ENCODE measurements at regions not wholly inside any gene's neighbourhood (a gene's known extent, or its start where the extent isn't known, plus 50 kb on each side); places are given as distances from the start of the nearest gene placed in this dataset.
A peak's percentile ranks its signal among the peaks of the same experiment; 100 is the strongest.

DNA sequence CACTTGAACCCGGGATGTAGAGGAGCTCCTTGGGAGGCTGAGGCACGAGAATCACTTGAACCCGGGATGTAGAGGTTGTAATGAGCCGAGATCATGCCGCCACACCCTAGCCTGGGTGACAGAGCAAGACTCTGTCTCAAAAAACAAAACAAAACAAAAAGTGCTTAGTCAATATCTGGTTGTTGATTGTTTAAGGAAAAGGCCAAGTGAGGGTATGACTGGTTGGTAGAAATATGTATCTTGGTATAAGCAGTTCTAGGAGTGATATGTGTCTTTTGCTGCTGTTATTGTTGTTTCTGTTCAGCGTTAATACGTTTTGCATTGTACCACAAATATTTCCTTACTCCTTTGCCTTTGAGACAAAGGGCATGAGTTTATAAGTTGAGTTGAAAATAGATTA is 210.7 kb upstream of the DMRT1 start:
- H3K36me3 ChIP-seq (ENCODE audit: control insufficient read depth in 2 of 2, insufficient read depth in 2 of 2, low read length in 1 of 2), result no peaks in the 10 kb centered on the region
- no peaks in the 10 kb centered on the region for H3K27me3 ChIP-seq (ENCODE audit: control insufficient read depth in 1 of 2, insufficient read depth in 2 of 2, low read length in 2 of 2)
- H3K4me1 ChIP-seq (ENCODE audit: control insufficient read depth in 2 of 2, insufficient read depth in 2 of 2, low read length in 1 of 2), result no peaks in the 10 kb centered on the region
- WGBS, 2 donors, result 88 to 91% methylated on average over 7 of the region's 7 CpGs
- H3K4me3 ChIP-seq (ENCODE audit: low read depth in 1 of 2, low read length in 2 of 2), result no peak overlapping the region
- H3K27ac ChIP-seq (ENCODE audit: low read depth in 2 of 2, low read length in 1 of 2), result no peak overlapping the region
- H3K9me3 ChIP-seq (ENCODE audit: control insufficient read depth in 2 of 2, insufficient read depth in 1 of 2, low read depth in 1 of 2, low read length in 1 of 2), result no peaks in the 10 kb centered on the region

DNA sequence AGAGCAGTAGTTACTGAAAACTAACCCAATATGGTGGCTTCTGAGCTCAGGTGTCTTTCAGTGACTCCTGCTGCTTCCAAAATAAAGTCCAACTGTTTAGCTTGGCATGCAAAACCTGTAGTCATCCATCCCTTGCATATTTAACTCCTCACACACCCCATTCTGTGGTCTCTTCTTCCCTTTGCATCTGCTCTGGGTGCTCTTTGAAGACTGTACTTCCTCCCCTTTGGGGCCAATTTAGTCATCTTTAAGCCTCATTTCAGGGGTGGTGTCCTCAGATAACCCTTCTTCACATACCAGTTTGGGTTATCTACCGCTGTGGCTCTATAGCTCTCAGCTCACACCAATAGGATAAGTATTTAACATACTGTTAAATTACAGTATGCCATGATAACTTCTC is 209.9 kb upstream of the DMRT1 start:
- 64 to 73% methylated on average over 1 of the region's 1 CpG for WGBS, 2 donors
- H3K27ac ChIP-seq (ENCODE audit: low read depth in 2 of 2, low read length in 1 of 2), result no peak overlapping the region
- H3K36me3 ChIP-seq (ENCODE audit: control insufficient read depth in 2 of 2, insufficient read depth in 2 of 2, low read length in 1 of 2), result no peaks in the 10 kb centered on the region

DNA sequence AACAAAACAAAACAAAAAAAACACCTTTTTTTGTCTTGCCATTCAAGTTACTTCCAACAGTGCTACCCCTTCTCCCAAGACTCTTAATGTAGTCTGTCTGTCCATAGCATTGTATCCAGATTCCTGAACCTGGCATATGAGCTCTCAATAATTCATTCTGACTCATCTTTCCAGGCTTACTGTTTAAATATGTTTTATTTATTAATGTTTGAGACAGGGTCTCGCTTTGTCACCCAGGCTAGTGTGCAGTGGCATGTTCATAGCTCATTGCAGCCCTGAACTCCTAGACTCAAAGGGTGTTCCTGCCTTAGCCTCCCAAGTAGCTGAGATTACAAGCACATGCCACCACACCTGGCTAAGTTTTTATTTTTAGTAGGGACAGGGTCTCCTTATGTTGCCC is 208.0 kb upstream of the DMRT1 start:
- Histone ChIP-seq H3K27me3 (ENCODE audit: control insufficient read depth in 1 of 2, insufficient read depth in 2 of 2, low read length in 2 of 2) (no peaks in the 10 kb centered on the region), H3K36me3 (ENCODE audit: control insufficient read depth in 2 of 2, insufficient read depth in 2 of 2, low read length in 1 of 2) (no peaks in the 10 kb centered on the region), H3K27ac (ENCODE audit: low read depth in 2 of 2, low read length in 1 of 2) (no peak overlapping the region), H3K4me1 (ENCODE audit: control insufficient read depth in 2 of 2, insufficient read depth in 2 of 2, low read length in 1 of 2) (no peaks in the 10 kb centered on the region), H3K9me3 (ENCODE audit: control insufficient read depth in 2 of 2, insufficient read depth in 1 of 2, low read depth in 1 of 2, low read length in 1 of 2) (no peaks in the 10 kb centered on the region), H3K4me3 (ENCODE audit: low read depth in 1 of 2, low read length in 2 of 2) (no peak overlapping the region)
- WGBS, 2 donors, result 93 to 95% methylated on average over 1 of the region's 1 CpG

More for the DNA sequence above, 209.9 kb upstream of the DMRT1 start:
- Histone ChIP-seq H3K9me3 (ENCODE audit: control insufficient read depth in 2 of 2, insufficient read depth in 1 of 2, low read depth in 1 of 2, low read length in 1 of 2) (no peaks in the 10 kb centered on the region), H3K4me1 (ENCODE audit: control insufficient read depth in 2 of 2, insufficient read depth in 2 of 2, low read length in 1 of 2) (no peaks in the 10 kb centered on the region), H3K4me3 (ENCODE audit: low read depth in 1 of 2, low read length in 2 of 2) (no peak overlapping the region), H3K27me3 (ENCODE audit: control insufficient read depth in 1 of 2, insufficient read depth in 2 of 2, low read length in 2 of 2) (no peaks in the 10 kb centered on the region)

DNA sequence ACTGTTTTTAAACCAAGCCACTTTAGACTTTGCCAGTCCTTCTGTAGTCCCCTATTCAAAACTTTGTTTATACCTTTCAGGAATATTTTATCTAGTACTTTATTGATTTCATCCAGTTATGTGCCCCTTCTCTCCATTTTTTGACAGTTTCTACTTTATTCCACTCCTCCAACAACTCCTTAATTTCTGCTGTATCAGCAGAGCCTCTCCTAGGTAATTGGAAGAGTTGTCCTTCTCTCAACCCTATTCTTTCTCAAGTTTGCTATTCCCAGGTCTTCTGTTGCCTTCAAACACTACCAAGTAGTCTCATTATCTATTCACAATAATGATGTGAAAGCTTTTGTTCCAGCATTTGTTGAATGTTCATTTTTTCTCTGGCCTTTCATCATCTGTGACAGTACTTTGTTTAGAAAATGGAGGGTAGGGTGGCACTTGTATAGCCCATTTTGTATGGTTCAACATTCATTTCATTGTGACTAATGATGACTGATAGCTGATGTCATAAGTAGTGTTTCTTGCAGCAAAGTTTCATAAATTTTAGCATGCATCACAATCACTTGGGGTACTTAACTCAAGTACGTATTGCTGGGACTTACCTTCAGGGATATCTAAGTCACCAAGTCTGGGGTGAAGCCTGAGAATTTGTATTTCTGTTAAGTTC is 204.4 kb upstream of the DMRT1 start:
- Histone ChIP-seq H3K27ac (ENCODE audit: low read depth in 2 of 2, low read length in 1 of 2) (no peak overlapping the region), H3K9me3 (ENCODE audit: control insufficient read depth in 2 of 2, insufficient read depth in 1 of 2, low read depth in 1 of 2, low read length in 1 of 2) (no peaks in the 10 kb centered on the region), H3K27me3 (ENCODE audit: control insufficient read depth in 1 of 2, insufficient read depth in 2 of 2, low read length in 2 of 2) (no peaks in the 10 kb centered on the region), H3K36me3 (ENCODE audit: control insufficient read depth in 2 of 2, insufficient read depth in 2 of 2, low read length in 1 of 2) (no peaks in the 10 kb centered on the region), H3K4me1 (ENCODE audit: control insufficient read depth in 2 of 2, insufficient read depth in 2 of 2, low read length in 1 of 2) (no peaks in the 10 kb centered on the region), H3K4me3 (ENCODE audit: low read depth in 1 of 2, low read length in 2 of 2) (no peak overlapping the region)
- WGBS, 2 donors, result 86 to 96% methylated on average over 1 of the region's 1 CpG

DNA sequence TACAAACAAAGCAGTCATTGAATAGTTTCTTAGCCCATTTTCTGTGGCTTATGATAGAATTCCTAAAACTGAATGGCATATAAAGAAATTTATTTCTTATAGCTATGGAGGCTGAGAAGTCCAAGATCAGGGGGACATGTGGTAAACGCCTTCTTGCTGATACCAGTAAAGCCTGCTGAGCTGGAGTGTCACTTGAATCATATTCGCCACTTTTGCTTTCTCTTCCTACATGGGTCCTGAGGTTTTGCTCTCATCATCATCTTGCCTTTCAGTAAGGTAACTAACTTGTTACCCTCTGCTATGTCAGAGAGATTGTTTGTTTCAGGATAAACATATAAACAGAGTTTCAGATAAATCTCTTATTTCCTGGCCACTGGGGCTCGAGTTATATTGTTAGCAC is 203.3 kb upstream of the DMRT1 start:
- Histone ChIP-seq H3K27ac (ENCODE audit: low read depth in 2 of 2, low read length in 1 of 2) (no peak overlapping the region), H3K4me1 (ENCODE audit: control insufficient read depth in 2 of 2, insufficient read depth in 2 of 2, low read length in 1 of 2) (no peaks in the 10 kb centered on the region), H3K36me3 (ENCODE audit: control insufficient read depth in 2 of 2, insufficient read depth in 2 of 2, low read length in 1 of 2) (no peaks in the 10 kb centered on the region), H3K4me3 (ENCODE audit: low read depth in 1 of 2, low read length in 2 of 2) (no peak overlapping the region), H3K9me3 (ENCODE audit: control insufficient read depth in 2 of 2, insufficient read depth in 1 of 2, low read depth in 1 of 2, low read length in 1 of 2) (no peaks in the 10 kb centered on the region), H3K27me3 (ENCODE audit: control insufficient read depth in 1 of 2, insufficient read depth in 2 of 2, low read length in 2 of 2) (no peaks in the 10 kb centered on the region)
- WGBS, 2 donors, result 73 to 82% methylated on average over 3 of the region's 3 CpGs

DNA sequence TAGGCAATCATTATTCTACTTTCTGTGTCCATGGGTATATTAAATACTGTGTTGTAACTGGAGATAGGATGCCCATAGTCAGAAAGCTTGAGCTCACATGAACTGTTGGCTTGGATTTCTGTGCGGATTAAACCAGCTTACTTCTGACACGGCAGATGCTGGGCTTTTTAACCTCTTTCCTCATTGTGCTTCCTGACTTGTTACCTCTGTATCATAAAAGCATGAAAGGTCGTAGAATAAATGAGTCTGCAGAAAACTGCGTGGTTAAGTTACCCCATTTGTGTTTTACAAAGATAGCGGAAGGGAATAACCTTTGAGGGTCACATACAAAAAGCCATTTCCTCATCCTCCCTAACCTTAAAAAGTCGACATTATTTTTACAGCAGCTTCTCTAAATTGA is 199.5 kb upstream of the DMRT1 start:
- Histone ChIP-seq H3K4me3 (ENCODE audit: low read depth in 1 of 2, low read length in 2 of 2) (no peak overlapping the region), H3K9me3 (ENCODE audit: control insufficient read depth in 2 of 2, insufficient read depth in 1 of 2, low read depth in 1 of 2, low read length in 1 of 2) (no peaks in the 10 kb centered on the region), H3K27ac (ENCODE audit: low read depth in 2 of 2, low read length in 1 of 2) (no peak overlapping the region), H3K4me1 (ENCODE audit: control insufficient read depth in 2 of 2, insufficient read depth in 2 of 2, low read length in 1 of 2) (no peaks in the 10 kb centered on the region), H3K27me3 (ENCODE audit: control insufficient read depth in 1 of 2, insufficient read depth in 2 of 2, low read length in 2 of 2) (no peaks in the 10 kb centered on the region), H3K36me3 (ENCODE audit: control insufficient read depth in 2 of 2, insufficient read depth in 2 of 2, low read length in 1 of 2) (no peaks in the 10 kb centered on the region)
- 33 to 38% methylated on average over 6 of the region's 6 CpGs for WGBS, 2 donors

DNA sequence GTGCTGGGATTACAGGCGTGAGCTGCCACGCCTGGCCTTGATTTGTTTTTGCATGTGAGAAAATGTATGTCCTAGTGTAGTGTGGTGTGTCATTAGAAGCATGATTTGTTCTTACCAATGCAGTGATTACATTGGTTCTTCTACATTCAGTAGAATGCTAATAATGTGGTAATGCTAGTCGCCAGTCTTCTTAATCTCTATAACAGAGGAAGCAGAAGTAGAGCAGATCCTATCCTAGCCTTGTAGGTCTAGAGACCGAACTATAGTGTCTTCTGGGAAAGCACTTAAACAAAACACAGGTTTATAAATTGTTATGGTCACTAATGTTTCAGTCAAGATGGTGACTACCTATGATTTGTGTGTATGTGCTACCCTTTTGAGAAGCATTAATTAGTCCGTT is 197.5 kb upstream of the DMRT1 start:
- 88 to 94% methylated on average over 5 of the region's 5 CpGs for WGBS, 2 donors
- Histone ChIP-seq H3K27ac (ENCODE audit: low read depth in 2 of 2, low read length in 1 of 2) (no peak overlapping the region), H3K36me3 (ENCODE audit: control insufficient read depth in 2 of 2, insufficient read depth in 2 of 2, low read length in 1 of 2) (no peaks in the 10 kb centered on the region), H3K27me3 (ENCODE audit: control insufficient read depth in 1 of 2, insufficient read depth in 2 of 2, low read length in 2 of 2) (no peaks in the 10 kb centered on the region), H3K9me3 (ENCODE audit: control insufficient read depth in 2 of 2, insufficient read depth in 1 of 2, low read depth in 1 of 2, low read length in 1 of 2) (no peaks in the 10 kb centered on the region), H3K4me3 (ENCODE audit: low read depth in 1 of 2, low read length in 2 of 2) (no peak overlapping the region), H3K4me1 (ENCODE audit: control insufficient read depth in 2 of 2, insufficient read depth in 2 of 2, low read length in 1 of 2) (no peaks in the 10 kb centered on the region)

DNA sequence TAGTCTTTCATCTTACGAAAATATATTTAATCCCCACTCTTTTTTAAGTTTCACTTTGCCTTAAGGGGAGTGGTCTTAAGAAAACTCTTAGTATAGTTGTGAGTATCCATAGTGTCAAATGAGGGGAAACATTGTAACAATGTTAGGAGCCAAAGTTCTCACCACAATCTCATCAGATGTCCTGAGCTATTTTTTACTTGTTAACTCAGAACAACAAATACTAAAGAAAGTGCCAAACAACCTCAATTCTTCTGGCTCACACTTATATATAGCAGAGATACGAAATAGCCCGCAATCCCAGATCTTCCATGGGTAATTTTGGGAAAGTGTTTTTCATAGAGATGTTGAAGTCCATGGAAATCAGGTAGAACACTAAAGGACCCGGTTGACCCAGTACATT is 194.0 kb upstream of the DMRT1 start:
- Histone ChIP-seq H3K4me1 (ENCODE audit: control insufficient read depth in 2 of 2, insufficient read depth in 2 of 2, low read length in 1 of 2) (no peaks in the 10 kb centered on the region), H3K9me3 (ENCODE audit: control insufficient read depth in 2 of 2, insufficient read depth in 1 of 2, low read depth in 1 of 2, low read length in 1 of 2) (no peaks in the 10 kb centered on the region), H3K27ac (ENCODE audit: low read depth in 2 of 2, low read length in 1 of 2) (no peak overlapping the region), H3K27me3 (ENCODE audit: control insufficient read depth in 1 of 2, insufficient read depth in 2 of 2, low read length in 2 of 2) (no peaks in the 10 kb centered on the region), H3K4me3 (ENCODE audit: low read depth in 1 of 2, low read length in 2 of 2) (no peak overlapping the region), H3K36me3 (ENCODE audit: control insufficient read depth in 2 of 2, insufficient read depth in 2 of 2, low read length in 1 of 2) (no peaks in the 10 kb centered on the region)
- WGBS, 2 donors, result 93 to 94% methylated on average over 4 of the region's 4 CpGs

DNA sequence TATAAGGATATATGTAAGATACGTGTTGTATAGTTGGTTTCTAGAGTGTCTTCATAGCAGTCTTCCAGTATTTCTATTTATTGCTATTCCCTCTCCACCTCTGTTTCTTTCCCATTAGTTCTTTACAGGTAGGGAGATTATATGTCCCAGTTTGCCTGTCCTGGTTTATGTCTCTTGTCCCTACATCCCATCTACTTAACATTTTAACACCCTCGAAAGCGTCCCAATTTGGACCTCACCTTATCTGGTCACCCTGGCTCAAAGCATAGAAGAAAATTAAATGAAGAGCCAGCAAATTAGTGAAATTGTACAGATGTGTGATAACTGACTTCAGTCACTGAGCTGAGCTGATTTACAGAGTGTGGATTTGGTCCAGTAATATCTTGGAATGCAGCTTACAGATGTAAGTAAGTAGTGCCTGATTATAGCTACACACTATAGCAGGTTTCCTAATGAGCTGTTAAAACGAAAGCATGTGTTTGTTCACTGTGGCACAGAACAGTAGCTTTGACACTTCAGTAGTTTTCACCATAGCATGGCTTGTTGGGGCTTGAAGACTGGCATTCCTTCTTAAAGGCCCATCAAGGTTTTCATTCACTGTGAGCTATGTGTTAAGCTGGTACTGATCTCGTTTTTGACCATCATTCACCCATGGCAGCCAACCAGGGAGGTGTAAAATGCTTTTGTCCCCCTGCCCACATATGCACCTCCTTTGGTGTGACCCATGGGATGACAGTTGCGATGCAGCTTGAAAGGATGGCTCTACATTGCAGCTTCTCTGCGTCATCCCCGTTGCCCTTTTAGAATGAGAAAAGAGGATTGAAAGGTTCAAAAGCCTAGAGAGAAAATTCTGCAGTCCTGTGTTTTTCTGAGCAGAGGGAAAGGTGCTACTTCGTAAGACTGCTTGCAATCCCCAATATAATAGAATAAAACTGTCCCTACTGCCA is 192.1 kb upstream of the DMRT1 start:
- Histone ChIP-seq H3K36me3 (ENCODE audit: control insufficient read depth in 2 of 2, insufficient read depth in 2 of 2, low read length in 1 of 2) (no peaks in the 10 kb centered on the region), H3K27me3 (ENCODE audit: control insufficient read depth in 1 of 2, insufficient read depth in 2 of 2, low read length in 2 of 2) (no peaks in the 10 kb centered on the region), H3K4me3 (ENCODE audit: low read depth in 1 of 2, low read length in 2 of 2) (no peak overlapping the region), H3K27ac (ENCODE audit: low read depth in 2 of 2, low read length in 1 of 2) (peak overlapping the region; percentile 45 to 82), H3K4me1 (ENCODE audit: control insufficient read depth in 2 of 2, insufficient read depth in 2 of 2, low read length in 1 of 2) (no peaks in the 10 kb centered on the region), H3K9me3 (ENCODE audit: control insufficient read depth in 2 of 2, insufficient read depth in 1 of 2, low read depth in 1 of 2, low read length in 1 of 2) (no peaks in the 10 kb centered on the region)
- WGBS, 2 donors, result 51 to 70% methylated on average over 9 of the region's 9 CpGs

Data from esophagus (tissue), 2 donors.